ENCODE measurements at regions not wholly inside any gene's neighbourhood (a gene's known extent, or its start where the extent isn't known, plus 50 kb on each side); places are given as distances from the start of the nearest gene placed in this dataset.
"Not testable (repeated sequence)": the region's sequence is repeated elsewhere in the genome, so short reads cannot be mapped to it uniquely, and the experiment has no call there.

DNA sequence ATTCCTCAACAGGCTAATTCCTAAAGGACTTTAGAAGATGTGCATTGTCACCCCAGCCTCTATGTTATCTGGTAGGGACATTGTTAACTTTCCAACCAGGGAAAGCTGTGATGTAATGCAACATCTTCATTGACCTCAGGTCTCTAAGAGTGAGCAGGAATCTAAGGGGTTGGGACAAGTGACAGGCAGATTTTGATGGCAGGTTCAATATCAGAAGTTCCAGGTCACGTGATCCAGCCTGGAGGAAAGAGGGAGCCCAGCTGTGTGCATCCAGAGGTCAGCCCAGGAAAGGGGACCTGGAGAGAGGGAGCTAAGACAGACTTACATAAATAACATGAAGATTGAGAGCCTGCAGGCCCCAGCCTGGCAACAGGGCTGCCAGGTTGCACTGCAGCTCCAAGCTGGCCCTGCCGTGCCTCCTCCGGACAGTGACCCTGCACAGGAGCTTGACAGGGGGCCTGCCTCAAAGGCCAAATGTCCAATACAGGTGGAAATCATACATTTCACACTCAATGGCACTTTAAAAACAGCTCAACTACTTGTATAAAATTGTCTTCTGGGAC is 262.2 kb upstream of the MGAT5 start:
- H3K4me1 ChIP-seq (ENCODE audit: insufficient read depth, insufficient read length): no peaks in the 10 kb centered on the region
- H3K9me3 ChIP-seq (ENCODE audit: insufficient read depth, low read length): no peaks in the 10 kb centered on the region
- H3K9ac ChIP-seq (ENCODE audit: insufficient read length, low read depth): no peak overlapping the region
- no peak for DNase-seq (ENCODE audit: low read depth, low spot score)
- H3K36me3 ChIP-seq (ENCODE audit: insufficient read depth, insufficient read length, low read length): no peaks in the 10 kb centered on the region
- no peak overlapping the region for H3K4me3 ChIP-seq (ENCODE audit: insufficient read length, low read depth)
- no peaks in the 10 kb centered on the region for H3K27me3 ChIP-seq (ENCODE audit: insufficient read depth, insufficient read length)
- TF ChIP-seq ZNF274 (IDR thresholded peaks at IDR 0.05; ENCODE audit: low read depth, low read length): no peak

DNA sequence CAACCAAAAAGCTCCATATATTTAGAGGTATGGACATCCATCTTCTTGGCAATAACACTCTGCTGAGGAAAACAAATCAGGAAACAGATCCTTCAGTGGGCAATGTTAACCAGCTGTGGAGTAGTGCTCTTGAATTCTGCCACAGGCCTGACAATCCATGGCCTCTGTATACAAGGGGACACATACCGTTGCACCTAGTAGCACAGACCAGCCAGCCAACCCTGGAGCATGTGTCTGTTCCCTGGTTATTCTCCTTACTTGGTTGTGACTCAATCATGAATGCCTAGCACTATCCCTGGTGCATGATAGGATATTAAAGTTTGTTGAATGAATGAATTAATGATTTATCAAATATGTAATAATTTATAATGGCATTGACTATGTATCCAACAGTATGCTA is 261.4 kb upstream of the MGAT5 start:
- H3K36me3 ChIP-seq (ENCODE audit: insufficient read depth, insufficient read length, low read length): no peaks in the 10 kb centered on the region
- TF ChIP-seq ZNF274 (IDR thresholded peaks at IDR 0.05; ENCODE audit: low read depth, low read length) (no peak), YY1 (IDR thresholded peaks at IDR 0.05; ENCODE audit: insufficient read depth, insufficient read length) (no peak), SUZ12 (IDR thresholded peaks at IDR 0.05; ENCODE audit: extremely low read depth, insufficient read depth, insufficient read length) (no peak)
- H3K27me3 ChIP-seq (ENCODE audit: insufficient read depth, insufficient read length): no peaks in the 10 kb centered on the region
- DNase-seq (ENCODE audit: low read depth, low spot score): no peak
- no peaks in the 10 kb centered on the region for H3K4me1 ChIP-seq (ENCODE audit: insufficient read depth, insufficient read length)
- H3K9me3 ChIP-seq (ENCODE audit: insufficient read depth, low read length): no peaks in the 10 kb centered on the region
- no peak overlapping the region for H3K9ac ChIP-seq (ENCODE audit: insufficient read length, low read depth)
- no peak overlapping the region for H3K4me3 ChIP-seq (ENCODE audit: insufficient read length, low read depth)

DNA sequence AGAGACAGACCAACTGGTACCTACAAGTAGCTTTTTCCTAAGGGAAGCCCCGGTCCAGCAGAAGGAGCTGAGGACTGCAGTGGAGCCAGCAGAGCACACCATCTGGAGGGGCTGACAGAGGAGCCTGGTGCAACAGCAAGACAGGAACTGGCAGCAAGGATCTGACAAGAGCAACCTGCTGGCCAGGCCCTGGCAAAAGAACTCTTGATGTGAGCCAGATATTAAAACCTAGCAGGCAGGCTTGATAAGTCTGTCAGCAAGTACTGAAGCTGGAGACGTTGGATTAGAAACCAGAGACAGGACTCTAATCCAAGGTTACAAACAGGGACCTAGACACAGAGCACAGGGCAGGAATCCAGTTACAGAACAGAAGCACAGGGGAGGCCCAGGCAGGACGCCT is 260.7 kb upstream of the MGAT5 start:
- H3K9me3 ChIP-seq (ENCODE audit: insufficient read depth, low read length): no peaks in the 10 kb centered on the region
- no peaks in the 10 kb centered on the region for H3K4me1 ChIP-seq (ENCODE audit: insufficient read depth, insufficient read length)
- H3K27me3 ChIP-seq (ENCODE audit: insufficient read depth, insufficient read length): no peaks in the 10 kb centered on the region
- DNase-seq (ENCODE audit: low read depth, low spot score): no peak
- H3K4me3 ChIP-seq (ENCODE audit: insufficient read length, low read depth): no peak overlapping the region
- H3K9ac ChIP-seq (ENCODE audit: insufficient read length, low read depth): no peak overlapping the region
- TF ChIP-seq SUZ12 (IDR thresholded peaks at IDR 0.05; ENCODE audit: extremely low read depth, insufficient read depth, insufficient read length) (no peak), ZNF274 (IDR thresholded peaks at IDR 0.05; ENCODE audit: low read depth, low read length) (no peak), YY1 (IDR thresholded peaks at IDR 0.05; ENCODE audit: insufficient read depth, insufficient read length) (no peak)
- no peaks in the 10 kb centered on the region for H3K36me3 ChIP-seq (ENCODE audit: insufficient read depth, insufficient read length, low read length)

DNA sequence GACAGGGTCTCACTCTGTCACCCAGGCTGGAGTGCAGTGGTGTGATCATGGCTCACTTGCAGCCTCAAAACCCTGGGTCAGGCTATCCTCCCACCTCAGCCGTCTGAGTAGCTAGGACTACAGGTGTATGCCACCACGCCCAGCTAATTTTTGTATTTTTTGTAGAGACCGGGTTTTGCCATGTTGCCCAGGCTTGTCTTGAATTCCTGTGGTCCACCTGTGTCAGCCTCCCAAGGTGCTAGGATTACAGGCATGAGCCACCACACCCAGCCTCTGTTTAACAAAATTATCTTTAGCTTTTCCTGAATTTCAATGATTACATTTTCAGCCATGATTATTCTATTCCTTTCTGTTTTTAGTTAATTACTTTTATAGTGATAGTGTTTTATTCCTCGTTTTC is 255.1 kb upstream of the MGAT5 start:
- not testable (repeated sequence) for H3K9me3 ChIP-seq (ENCODE audit: insufficient read depth, low read length); H3K4me3 ChIP-seq (ENCODE audit: insufficient read length, low read depth); H3K36me3 ChIP-seq (ENCODE audit: insufficient read depth, insufficient read length, low read length); DNase-seq (ENCODE audit: low read depth, low spot score); H3K4me1 ChIP-seq (ENCODE audit: insufficient read depth, insufficient read length); H3K9ac ChIP-seq (ENCODE audit: insufficient read length, low read depth); H3K27me3 ChIP-seq (ENCODE audit: insufficient read depth, insufficient read length)

DNA sequence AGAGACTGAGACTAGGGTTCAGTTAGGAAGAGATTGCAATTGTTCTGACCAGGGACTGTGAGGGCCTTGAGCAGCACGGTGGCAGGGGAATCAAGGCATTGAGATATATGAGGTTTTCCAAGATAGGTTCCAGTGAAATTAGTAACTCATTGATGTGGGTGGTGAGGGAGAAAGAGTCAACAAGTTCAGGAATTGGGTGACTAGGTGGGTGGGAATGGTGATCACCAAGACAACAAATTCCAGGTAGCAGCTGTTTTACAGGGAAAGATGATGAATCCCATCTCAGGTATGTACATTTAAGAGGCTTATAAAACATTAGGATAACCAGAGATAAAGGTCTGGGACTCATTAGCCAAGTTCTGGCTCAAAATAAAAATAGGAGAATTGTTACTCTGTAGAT is 251.5 kb upstream of the MGAT5 start:
- no peak for DNase-seq (ENCODE audit: low read depth, low spot score)
- Histone ChIP-seq H3K36me3 (ENCODE audit: insufficient read depth, insufficient read length, low read length) (no peaks in the 10 kb centered on the region), H3K4me3 (ENCODE audit: insufficient read length, low read depth) (no peak overlapping the region), H3K4me1 (ENCODE audit: insufficient read depth, insufficient read length) (no peaks in the 10 kb centered on the region), H3K9ac (ENCODE audit: insufficient read length, low read depth) (no peak overlapping the region), H3K9me3 (ENCODE audit: insufficient read depth, low read length) (no peaks in the 10 kb centered on the region), H3K27me3 (ENCODE audit: insufficient read depth, insufficient read length) (no peaks in the 10 kb centered on the region)
- TF ChIP-seq ZNF274 (IDR thresholded peaks at IDR 0.05; ENCODE audit: low read depth, low read length): no peak
- TF ChIP-seq SUZ12 (IDR thresholded peaks at IDR 0.05; ENCODE audit: extremely low read depth, insufficient read depth, insufficient read length): no peak
- TF ChIP-seq YY1 (IDR thresholded peaks at IDR 0.05; ENCODE audit: insufficient read depth, insufficient read length): no peak

DNA sequence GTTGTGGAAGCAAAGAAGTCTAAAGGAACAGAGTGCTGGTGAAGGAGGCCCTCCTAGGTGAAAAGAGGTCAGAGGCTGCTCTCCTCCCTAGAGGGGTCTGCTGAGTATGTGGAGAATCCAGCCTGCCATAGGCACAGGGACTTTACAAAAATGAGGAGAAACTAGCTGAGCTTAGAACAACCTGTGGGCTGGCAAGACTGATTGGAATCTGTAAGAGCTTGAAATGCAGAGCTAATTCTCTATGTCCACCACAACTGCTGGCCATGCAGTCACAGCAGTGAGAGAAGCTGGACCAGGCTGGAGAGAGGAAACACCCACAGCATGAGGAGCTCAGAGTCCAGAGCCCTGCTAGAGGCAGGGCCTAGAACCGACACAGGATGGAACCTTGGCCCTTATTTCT is 251.0 kb upstream of the MGAT5 start:
- Histone ChIP-seq H3K36me3 (ENCODE audit: insufficient read depth, insufficient read length, low read length) (no peaks in the 10 kb centered on the region), H3K4me3 (ENCODE audit: insufficient read length, low read depth) (no peak overlapping the region), H3K9me3 (ENCODE audit: insufficient read depth, low read length) (no peaks in the 10 kb centered on the region), H3K9ac (ENCODE audit: insufficient read length, low read depth) (no peak overlapping the region), H3K27me3 (ENCODE audit: insufficient read depth, insufficient read length) (no peaks in the 10 kb centered on the region), H3K4me1 (ENCODE audit: insufficient read depth, insufficient read length) (no peaks in the 10 kb centered on the region)
- DNase-seq (ENCODE audit: low read depth, low spot score): no peak
- TF ChIP-seq YY1 (IDR thresholded peaks at IDR 0.05; ENCODE audit: insufficient read depth, insufficient read length) (no peak), SUZ12 (IDR thresholded peaks at IDR 0.05; ENCODE audit: extremely low read depth, insufficient read depth, insufficient read length) (no peak), ZNF274 (IDR thresholded peaks at IDR 0.05; ENCODE audit: low read depth, low read length) (no peak)

DNA sequence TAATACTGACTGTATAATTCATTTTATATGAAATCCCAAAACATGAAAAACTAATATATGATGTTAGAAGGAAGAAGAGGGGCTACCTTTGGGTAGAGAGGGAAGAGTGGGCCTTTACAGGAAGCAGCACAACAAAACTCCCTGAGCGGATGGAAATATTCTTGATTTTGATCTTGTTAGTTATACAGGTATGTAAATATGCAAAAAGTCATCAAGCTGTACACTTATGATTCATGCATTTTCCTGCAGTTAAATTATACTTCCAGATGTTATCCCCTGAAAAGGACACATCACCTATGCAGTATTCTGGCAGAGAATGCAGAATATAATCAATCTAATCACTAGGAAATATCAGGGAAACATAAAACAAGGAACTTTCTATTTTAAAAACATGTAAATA is 249.4 kb upstream of the MGAT5 start:
- Histone ChIP-seq H3K4me3 (ENCODE audit: insufficient read length, low read depth) (no peak overlapping the region), H3K9ac (ENCODE audit: insufficient read length, low read depth) (no peak overlapping the region), H3K9me3 (ENCODE audit: insufficient read depth, low read length) (no peaks in the 10 kb centered on the region), H3K27me3 (ENCODE audit: insufficient read depth, insufficient read length) (no peaks in the 10 kb centered on the region), H3K4me1 (ENCODE audit: insufficient read depth, insufficient read length) (peaks cover 3% of the 10 kb centered on the region), H3K36me3 (ENCODE audit: insufficient read depth, insufficient read length, low read length) (no peaks in the 10 kb centered on the region)
- TF ChIP-seq YY1 (IDR thresholded peaks at IDR 0.05; ENCODE audit: insufficient read depth, insufficient read length) (no peak), ZNF274 (IDR thresholded peaks at IDR 0.05; ENCODE audit: low read depth, low read length) (no peak), SUZ12 (IDR thresholded peaks at IDR 0.05; ENCODE audit: extremely low read depth, insufficient read depth, insufficient read length) (no peak)
- no peak for DNase-seq (ENCODE audit: low read depth, low spot score)

DNA sequence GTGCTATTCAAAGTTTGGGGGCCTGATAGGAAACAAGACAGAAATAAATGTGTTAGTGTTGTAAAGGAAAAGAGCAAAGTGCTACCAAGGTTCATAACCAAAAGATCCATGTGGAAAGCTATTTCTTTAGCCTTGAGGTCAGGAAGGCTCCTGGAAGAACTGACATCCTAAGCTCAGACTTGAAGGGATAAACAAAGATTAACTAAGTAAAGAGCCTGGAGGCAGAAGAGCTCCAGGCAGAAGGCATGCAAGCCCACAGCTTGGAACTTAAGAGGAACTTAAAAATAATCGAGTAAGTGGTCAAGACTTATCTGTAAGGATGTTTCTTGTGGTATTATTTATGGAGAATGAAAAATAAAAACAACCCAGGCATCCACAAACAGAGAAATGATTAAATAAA is 245.0 kb upstream of the MGAT5 start:
- Histone ChIP-seq H3K27me3 (ENCODE audit: insufficient read depth, insufficient read length) (no peaks in the 10 kb centered on the region), H3K9me3 (ENCODE audit: insufficient read depth, low read length) (no peaks in the 10 kb centered on the region), H3K36me3 (ENCODE audit: insufficient read depth, insufficient read length, low read length) (no peaks in the 10 kb centered on the region), H3K4me3 (ENCODE audit: insufficient read length, low read depth) (no peak overlapping the region), H3K4me1 (ENCODE audit: insufficient read depth, insufficient read length) (peaks cover 3% of the 10 kb centered on the region), H3K9ac (ENCODE audit: insufficient read length, low read depth) (no peak overlapping the region)
- TF ChIP-seq YY1 (IDR thresholded peaks at IDR 0.05; ENCODE audit: insufficient read depth, insufficient read length) (no peak), SUZ12 (IDR thresholded peaks at IDR 0.05; ENCODE audit: extremely low read depth, insufficient read depth, insufficient read length) (no peak), ZNF274 (IDR thresholded peaks at IDR 0.05; ENCODE audit: low read depth, low read length) (no peak)
- no peak for DNase-seq (ENCODE audit: low read depth, low spot score)
